DOHH2 (cell line): ENCODE measurements at regions not wholly inside any gene's neighbourhood (a gene's known extent, or its start where the extent isn't known, plus 50 kb on each side); places are given as distances from the start of the nearest gene placed in this dataset.

Experiments used
- CTCF ChIP-seq: fragments of 200-600 bp; sonication (generic); IDR thresholded peaks from one replicate; pipeline ENCODE4 v1.5.1; 2014; ENCODE audit warnings: antibody characterized with exemption, mild to moderate bottlenecking, low read depth, low read length; ENCODE audit not compliant: poor library complexity, severe bottlenecking
- EZH2phosphoT487 ChIP-seq: fragments of 200-600 bp; sonication (generic); IDR thresholded peaks from 2 replicates; pipeline ENCODE4 v1.6.1; 2017; ENCODE audit warnings: borderline replicate concordance, mild to moderate bottlenecking, antibody characterized with exemption, low read length, moderate library complexity, mixed read lengths

GRCh38 chr10:64626924-64627323 lies 1105.7 kb downstream of the REEP3 start:
- no peak for TF ChIP-seq CTCF
- no peak for TF ChIP-seq EZH2phosphoT487
